Spinal cord (tissue), 9 donors: ENCODE measurements at regions not wholly inside any gene's neighbourhood (a gene's known extent, or its start where the extent isn't known, plus 50 kb on each side); places are given as distances from the start of the nearest gene placed in this dataset.

ENCODE experiments used
- DNase-seq, 6 donors: peaks; one replicate each; pipeline versions ENCODE4 v3.0.0 to v3.0.0-alpha.2; 2013 to 2015; ENCODE audit warnings: low spot score in 6 of 6, low read depth in 4 of 6
- H3K27ac ChIP-seq: one replicate; pipeline ENCODE4 v1.5.1; 2013; ENCODE audit warnings: low read depth, low read length, control low read depth
- H3K27me3 ChIP-seq: one replicate; pipeline ENCODE4 v1.6.1; 2013; ENCODE audit warnings: low read length; ENCODE audit not compliant: control insufficient read depth, insufficient read depth
- H3K36me3 ChIP-seq: one replicate; pipeline ENCODE4 v1.6.1; 2013; ENCODE audit warnings: low read length; ENCODE audit not compliant: control insufficient read depth, insufficient read depth
- H3K4me1 ChIP-seq: one replicate; pipeline ENCODE4 v1.6.1; 2013; ENCODE audit warnings: low read length; ENCODE audit not compliant: control insufficient read depth, insufficient read depth
- H3K4me3 ChIP-seq: one replicate; pipeline ENCODE4 v1.5.1; 2013; ENCODE audit warnings: low read depth, low read length, control low read depth
- H3K9me3 ChIP-seq: one replicate; pipeline ENCODE4 v1.6.1; 2013; ENCODE audit warnings: low read length; ENCODE audit not compliant: control insufficient read depth, insufficient read depth
- WGBS: methylation state at CpG from one replicate; pipeline ENCODE4 v1.1.5; 2013; ENCODE audit warnings: missing lambda C conversion rate; ENCODE audit not compliant: insufficient coverage; 5-methylcytosine and 5-hydroxymethylcytosine counted together
- donor health status: healthy.

DNA sequence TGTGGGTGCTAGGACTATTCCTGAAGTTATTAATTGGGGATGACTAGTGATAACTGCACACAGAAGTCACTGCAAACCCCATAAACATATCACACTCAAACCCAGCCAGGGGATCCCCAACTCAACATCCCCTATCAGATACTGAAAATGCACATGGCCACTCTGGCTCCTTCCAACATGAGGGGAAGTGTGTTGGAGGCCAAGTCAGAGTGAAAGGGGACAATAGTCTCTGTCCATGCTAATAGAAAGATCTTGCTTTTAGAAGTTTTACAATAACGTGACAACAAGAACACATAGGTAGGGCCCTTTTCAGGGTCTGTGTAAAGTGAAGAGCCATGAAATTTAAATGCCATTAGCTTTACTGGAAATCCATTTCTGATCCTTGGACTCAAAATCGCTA is 98.8 kb upstream of the SEMA6A start:
- no peak for DNase-seq
- Histone ChIP-seq H3K4me3 (no peak overlapping the region), H3K27ac (no peak overlapping the region), H3K27me3 (no peaks in the 10 kb centered on the region), H3K4me1 (no peaks in the 10 kb centered on the region), H3K9me3 (no peaks in the 10 kb centered on the region), H3K36me3 (no peaks in the 10 kb centered on the region)
- 100% methylated on average over 2 of the region's 2 CpGs for WGBS

DNA sequence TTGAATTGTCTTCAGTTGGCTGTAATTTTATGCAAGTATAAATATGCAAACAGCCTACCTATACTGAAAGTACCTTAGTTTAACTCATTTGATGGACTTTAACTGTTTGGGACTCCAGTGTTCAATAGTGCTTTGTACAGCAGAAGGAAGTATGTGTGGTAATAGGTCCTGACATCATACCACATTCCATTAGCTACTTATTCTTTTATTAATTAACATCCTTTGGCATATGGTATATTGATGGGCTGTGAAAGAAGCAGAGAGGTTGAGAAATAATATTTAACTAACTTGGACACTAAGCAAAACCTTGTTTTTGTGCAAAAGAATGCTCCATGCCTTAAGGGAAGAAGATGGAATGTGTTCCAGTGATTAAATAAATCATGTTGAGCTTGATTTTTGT is 97.6 kb upstream of the SEMA6A start:
- Histone ChIP-seq H3K27ac (no peak overlapping the region), H3K4me3 (no peak overlapping the region)
- DNase-seq = no peak

DNA sequence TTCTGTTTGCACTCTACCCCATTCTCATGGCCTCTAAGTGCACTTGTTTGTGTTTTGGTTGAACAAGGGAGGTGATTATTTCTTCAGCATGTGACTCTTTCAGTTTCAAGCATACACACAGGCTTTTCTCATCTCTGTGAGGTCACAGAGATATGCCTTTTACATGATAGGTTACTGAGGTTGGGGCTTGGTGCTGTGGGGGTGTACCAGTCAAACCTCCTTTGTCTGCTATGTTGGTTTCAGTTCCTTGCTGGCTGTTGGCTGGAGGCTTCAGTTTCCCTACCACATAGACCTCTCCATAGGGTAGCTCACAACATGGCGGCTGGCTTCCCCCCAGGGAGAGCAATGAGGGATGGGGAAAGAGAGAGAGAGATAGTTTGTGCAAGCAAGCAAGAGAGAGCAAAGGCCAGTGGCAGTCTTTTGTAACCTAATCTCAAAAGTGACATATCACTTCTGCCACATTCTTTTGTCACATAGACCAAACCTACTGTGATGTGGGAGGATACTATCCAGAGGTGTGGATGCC is 96.7 kb upstream of the SEMA6A start:
- Histone ChIP-seq H3K4me3 (no peak overlapping the region), H3K27me3 (no peaks in the 10 kb centered on the region), H3K36me3 (no peaks in the 10 kb centered on the region), H3K27ac (no peak overlapping the region), H3K9me3 (no peaks in the 10 kb centered on the region), H3K4me1 (no peaks in the 10 kb centered on the region)
- no CpG with 5 or more reads among the region's 1 CpG for WGBS
- DNase-seq = no peak

More for the DNA sequence above, 97.6 kb upstream of the SEMA6A start:
- no peaks in the 10 kb centered on the region for H3K4me1 ChIP-seq
- H3K27me3 ChIP-seq = no peaks in the 10 kb centered on the region
- no peaks in the 10 kb centered on the region for H3K9me3 ChIP-seq
- H3K36me3 ChIP-seq = no peaks in the 10 kb centered on the region

DNA sequence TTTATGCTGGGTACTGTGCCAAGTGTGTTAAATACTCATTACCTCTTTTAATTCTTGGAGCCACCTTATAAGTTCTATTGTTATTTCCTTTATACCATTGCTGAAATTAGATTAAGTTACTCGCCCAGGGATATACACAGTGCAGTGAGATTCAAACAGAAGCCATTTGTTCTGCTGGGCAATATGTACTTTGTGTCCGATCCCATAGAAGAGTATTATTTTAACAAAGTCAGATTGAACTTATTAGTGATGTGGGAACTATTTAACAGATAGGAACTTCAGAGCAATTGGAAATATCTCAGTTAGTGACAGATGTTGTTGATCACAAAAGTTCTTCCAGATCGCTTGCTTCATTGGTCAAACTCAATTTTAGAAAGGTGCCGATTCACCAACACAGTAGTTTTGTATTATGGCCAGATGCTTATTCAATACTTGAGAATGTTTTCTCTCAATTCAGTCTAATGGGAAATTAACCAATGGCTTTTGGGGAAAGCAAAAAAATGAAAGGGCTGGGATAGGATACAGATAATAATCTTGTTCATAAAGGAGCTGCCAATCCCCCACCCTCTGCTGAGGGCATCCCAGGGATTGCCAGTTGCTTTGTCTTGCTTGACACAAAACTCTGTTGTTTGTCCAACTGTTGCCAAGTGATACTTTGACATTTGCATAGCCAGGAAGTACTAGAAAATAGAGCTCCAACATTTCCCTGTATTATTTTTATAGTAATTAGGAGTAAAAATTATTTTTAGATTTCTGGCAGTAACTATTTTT is 94.8 kb upstream of the SEMA6A start:
- Histone ChIP-seq H3K4me1 (no peaks in the 10 kb centered on the region), H3K27ac (no peak overlapping the region), H3K36me3 (no peaks in the 10 kb centered on the region), H3K9me3 (no peaks in the 10 kb centered on the region), H3K4me3 (no peak overlapping the region), H3K27me3 (no peaks in the 10 kb centered on the region)
- peak in 2 of 6 donors; percentile 46 to 55 for DNase-seq
- WGBS = no CpG with 5 or more reads among the region's 4 CpGs

DNA sequence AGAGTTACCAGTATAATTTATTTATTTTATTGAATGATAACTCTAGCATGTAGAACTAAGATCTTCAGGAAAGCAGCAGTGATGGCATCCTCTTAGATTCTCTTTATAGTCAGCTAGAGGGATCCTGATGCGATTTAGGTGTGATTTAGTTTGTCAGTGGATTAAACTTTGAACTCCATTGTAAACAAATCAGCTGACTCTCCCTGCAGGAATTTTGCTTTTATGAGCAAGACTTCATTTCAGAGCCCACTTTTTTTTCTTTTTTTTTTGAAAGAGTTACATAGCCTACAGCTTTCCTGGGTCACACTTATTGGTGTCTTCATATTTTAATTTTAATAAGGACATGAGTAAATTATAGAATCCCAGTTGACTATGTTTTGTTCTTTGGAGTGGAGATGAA is 93.8 kb upstream of the SEMA6A start:
- no CpG with 5 or more reads among the region's 1 CpG for WGBS
- H3K27ac ChIP-seq = no peak overlapping the region

DNA sequence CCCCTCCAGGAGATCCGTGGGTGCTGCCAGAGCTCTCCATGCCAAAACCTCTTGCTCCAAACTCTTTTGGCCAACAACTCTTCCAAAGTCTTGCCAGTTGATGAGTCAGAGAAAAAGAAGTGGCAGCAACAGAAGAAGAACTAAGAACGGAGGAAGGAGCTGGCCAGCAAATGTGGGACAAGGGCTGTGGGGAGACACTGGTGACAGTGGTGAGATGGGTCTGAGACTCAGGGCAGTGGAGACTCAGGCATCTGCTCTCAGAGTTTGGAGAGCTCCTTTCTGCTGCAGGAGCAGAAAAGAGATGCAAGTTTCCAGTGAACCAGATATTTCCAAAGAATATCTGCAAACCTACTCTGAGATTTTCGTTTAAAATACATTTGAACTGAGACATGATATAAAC is 92.3 kb upstream of the SEMA6A start:
- no peak overlapping the region for H3K27ac ChIP-seq
- H3K36me3 ChIP-seq = no peaks in the 10 kb centered on the region
- H3K9me3 ChIP-seq = no peaks in the 10 kb centered on the region
- 64% methylated on average over 2 of the region's 3 CpGs for WGBS
- no peaks in the 10 kb centered on the region for H3K4me1 ChIP-seq
- no peak for DNase-seq
- H3K4me3 ChIP-seq = no peak overlapping the region
- no peaks in the 10 kb centered on the region for H3K27me3 ChIP-seq

More for the DNA sequence above, 93.8 kb upstream of the SEMA6A start:
- no peaks in the 10 kb centered on the region for H3K27me3 ChIP-seq
- no peak for DNase-seq
- no peak overlapping the region for H3K4me3 ChIP-seq
- H3K9me3 ChIP-seq = no peaks in the 10 kb centered on the region
- no peaks in the 10 kb centered on the region for H3K4me1 ChIP-seq
- H3K36me3 ChIP-seq = no peaks in the 10 kb centered on the region

DNA sequence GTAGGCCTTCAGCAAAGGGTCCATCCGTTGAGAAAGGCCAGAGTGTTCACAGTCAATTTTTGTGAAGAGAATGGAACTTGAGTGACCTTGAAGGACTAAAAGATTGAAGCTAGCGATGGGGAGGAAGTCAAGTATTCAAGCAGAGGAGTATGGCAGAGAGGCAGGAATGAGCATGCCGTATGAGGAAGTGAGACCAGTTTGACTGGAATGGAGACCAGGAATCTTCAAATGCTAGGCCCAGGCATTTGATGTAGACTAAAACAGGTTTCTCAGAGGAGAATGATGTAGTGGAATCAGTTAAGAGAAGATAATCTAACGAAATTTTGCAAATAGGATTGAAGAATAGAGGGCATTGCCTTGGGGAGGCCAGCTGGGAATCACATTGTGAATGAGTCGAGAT is 90.4 kb upstream of the SEMA6A start:
- Histone ChIP-seq H3K9me3 (peaks cover 4% of the 10 kb centered on the region), H3K27me3 (no peaks in the 10 kb centered on the region), H3K4me3 (no peak overlapping the region), H3K27ac (no peak overlapping the region), H3K4me1 (no peaks in the 10 kb centered on the region), H3K36me3 (no peaks in the 10 kb centered on the region)
- 90% methylated on average over 5 of the region's 5 CpGs for WGBS
- no peak for DNase-seq

DNA sequence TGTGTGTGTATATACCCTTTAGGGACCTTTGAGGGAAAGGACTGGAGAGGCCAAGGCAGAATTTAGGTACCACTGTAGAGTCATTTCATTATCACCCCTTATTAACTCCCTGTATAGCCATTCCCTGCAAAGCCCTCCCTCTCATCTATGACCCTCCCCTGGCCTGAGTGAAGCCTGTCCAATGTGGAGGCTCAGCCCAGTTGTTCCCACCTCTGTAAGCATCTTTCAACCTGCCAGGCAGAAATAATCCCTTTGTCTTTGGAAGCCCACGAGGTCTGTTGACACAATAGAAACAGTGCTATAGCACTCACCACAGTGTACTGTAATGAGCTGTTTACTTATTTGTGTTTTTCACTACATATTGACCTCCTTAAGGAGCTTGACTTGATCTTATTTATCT is 88.5 kb upstream of the SEMA6A start:
- Histone ChIP-seq H3K4me1 (no peaks in the 10 kb centered on the region), H3K27ac (no peak overlapping the region), H3K9me3 (peaks cover 4% of the 10 kb centered on the region), H3K4me3 (no peak overlapping the region), H3K27me3 (no peaks in the 10 kb centered on the region), H3K36me3 (no peaks in the 10 kb centered on the region)
- WGBS = no CpG with 5 or more reads among the region's 1 CpG
- DNase-seq = no peak

DNA sequence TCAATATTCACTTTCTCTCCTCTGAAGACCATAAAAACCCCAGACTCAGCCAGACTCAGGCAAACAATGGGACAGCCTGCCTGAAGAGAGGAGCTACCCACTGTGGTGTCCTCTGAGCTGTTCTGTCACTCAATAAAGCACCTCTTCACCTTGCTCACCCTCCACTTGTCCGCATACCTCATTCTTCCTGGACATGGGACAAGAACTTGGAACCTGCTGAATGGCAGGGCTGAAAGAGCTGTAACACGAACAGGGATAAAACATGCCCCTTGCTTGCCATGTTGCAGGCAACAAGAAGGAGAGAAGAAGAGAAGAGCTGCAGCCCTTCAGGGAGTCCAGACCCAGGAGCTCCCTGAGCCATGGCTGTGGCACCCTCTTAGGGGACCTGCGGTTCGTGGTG is 86.8 kb upstream of the SEMA6A start:
- WGBS = 97% methylated on average over 3 of the region's 4 CpGs
- Histone ChIP-seq H3K9me3 (peaks cover 4% of the 10 kb centered on the region), H3K36me3 (no peaks in the 10 kb centered on the region), H3K27ac (no peak overlapping the region), H3K27me3 (no peaks in the 10 kb centered on the region), H3K4me3 (no peak overlapping the region), H3K4me1 (no peaks in the 10 kb centered on the region)
- no peak for DNase-seq

DNA sequence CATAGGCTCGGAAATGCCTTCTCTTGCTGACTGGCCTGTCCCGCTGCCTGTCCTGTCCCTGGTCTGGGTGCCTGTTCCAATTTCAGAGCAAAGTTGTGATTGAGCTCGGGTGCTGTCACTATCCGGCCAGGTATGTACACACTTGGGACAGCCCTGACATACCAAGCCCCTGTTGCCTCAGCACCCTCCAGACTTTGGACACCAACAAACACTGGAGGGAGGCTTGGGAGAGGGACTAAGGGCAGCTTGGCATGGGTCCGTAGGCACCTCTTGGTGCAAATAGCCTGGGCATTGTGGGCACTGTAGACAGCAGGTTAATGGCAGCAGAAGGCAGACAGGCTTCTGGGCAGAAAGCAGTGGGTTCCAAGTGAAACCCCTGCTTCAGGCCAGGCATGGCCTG is 86.3 kb upstream of the SEMA6A start:
- H3K27ac ChIP-seq = no peak overlapping the region
- H3K36me3 ChIP-seq = no peaks in the 10 kb centered on the region
- no peaks in the 10 kb centered on the region for H3K4me1 ChIP-seq
- no peak overlapping the region for H3K4me3 ChIP-seq
- no peak for DNase-seq
- 97% methylated on average over 5 of the region's 5 CpGs for WGBS
- H3K27me3 ChIP-seq = no peaks in the 10 kb centered on the region
- peaks cover 4% of the 10 kb centered on the region for H3K9me3 ChIP-seq
